GM19035 (cell line): ENCODE measurements at regions not wholly inside any gene's neighbourhood (a gene's known extent, or its start where the extent isn't known, plus 50 kb on each side); places are given as distances from the start of the nearest gene placed in this dataset.
"Not testable (repeated sequence)": the region's sequence is repeated elsewhere in the genome, so short reads cannot be mapped to it uniquely, and the experiment has no call there.

Experiments used
- ATAC-seq: cut with Tn5 transposase; IDR thresholded peaks from one replicate; pipeline ENCODE4 v1.9.1; 2021; ENCODE audit not compliant: unreplicated experiment

GRCh38 chr3:147333098-147333497 is 73.2 kb downstream of the ZIC4 start:
- ATAC-seq: no peak

DNA sequence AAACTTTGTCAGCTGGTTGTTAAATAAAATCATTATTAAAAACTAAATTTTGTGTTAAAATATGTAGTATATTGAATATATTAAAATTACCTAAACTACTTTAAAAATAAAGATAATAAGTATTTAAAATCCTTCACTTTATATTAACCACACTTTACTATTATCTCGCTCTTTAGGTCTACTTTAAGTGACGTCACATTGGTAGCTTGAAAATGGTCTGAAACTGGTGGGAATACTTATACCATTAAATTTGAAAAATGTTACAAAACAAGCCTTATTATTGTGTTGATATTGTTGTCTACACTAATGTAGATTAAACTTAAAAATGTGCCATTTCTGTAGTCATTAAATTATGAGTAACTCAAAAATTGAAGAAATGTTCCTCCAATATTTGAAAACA is 77.6 kb downstream of the ZIC4 start:
- ATAC-seq: no peak

- ATAC-seq: no peak
Observed at GRCh38 chr3:147324356-147324755, 82.0 kb downstream of the ZIC4 start.

- ATAC-seq: no peak
Observed at GRCh38 chr3:147318900-147319299, 87.4 kb downstream of the ZIC4 start.

DNA sequence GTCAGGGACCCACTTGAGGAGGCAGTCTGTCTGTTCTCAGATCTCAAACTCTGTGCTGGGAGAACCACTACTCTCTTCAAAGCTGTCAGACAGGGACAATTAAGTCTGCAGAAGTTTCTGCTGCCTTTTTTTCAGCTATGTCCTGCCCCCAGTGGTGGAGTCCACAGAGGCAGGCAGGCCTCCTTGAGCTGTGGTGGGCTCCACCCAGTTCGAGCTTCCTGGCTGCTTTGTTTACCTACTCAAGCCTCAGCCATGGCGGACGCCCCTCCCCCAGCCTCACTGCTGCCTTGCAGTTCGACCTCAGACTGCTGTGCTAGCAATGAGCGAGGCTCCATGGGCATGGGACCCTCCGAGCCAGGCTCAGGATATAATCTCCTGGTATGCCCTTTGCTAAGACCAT is 89.3 kb downstream of the ZIC4 start:
- ATAC-seq: not testable (repeated sequence)

DNA sequence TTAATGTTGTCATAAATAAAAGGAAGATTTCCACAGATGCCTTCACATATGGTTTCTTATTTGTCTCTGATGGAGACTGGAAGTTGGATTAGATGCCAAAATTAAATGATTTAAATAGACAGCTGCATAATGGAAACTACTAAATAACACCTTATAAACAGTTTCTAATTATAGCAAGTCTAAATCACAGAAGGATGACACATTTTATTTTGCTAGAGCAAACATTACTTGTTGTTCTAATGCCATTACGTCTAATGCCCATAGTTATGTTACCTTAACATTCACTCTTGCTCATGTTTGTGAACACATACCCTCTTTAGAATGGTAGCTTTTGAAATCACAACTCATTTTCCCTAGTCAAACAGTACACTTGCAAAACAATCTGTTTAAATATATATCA is 92.8 kb downstream of the ZIC4 start:
- no peak for ATAC-seq

GRCh38 chr3:147312786-147313280 is 93.5 kb downstream of the ZIC4 start:
- ATAC-seq: no peak

DNA sequence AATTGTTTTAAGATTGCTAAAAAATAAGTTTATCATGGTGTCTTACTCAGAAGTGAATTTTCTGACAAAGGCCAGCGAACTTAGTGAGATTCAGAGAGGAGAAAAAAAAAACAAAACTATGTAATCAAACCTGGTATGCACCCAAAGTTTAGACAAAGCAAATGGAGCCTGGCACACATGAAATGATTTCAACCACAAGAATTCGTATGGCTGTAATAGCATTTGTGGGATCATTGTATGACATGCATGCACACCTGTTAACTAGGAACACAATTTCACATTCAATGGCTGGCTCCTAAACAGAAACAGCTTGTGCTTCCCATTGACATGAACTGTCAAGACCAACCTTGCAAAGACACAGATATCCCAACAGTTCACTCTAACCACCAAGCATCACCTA is 94.6 kb downstream of the ZIC4 start:
- ATAC-seq: no peak

DNA sequence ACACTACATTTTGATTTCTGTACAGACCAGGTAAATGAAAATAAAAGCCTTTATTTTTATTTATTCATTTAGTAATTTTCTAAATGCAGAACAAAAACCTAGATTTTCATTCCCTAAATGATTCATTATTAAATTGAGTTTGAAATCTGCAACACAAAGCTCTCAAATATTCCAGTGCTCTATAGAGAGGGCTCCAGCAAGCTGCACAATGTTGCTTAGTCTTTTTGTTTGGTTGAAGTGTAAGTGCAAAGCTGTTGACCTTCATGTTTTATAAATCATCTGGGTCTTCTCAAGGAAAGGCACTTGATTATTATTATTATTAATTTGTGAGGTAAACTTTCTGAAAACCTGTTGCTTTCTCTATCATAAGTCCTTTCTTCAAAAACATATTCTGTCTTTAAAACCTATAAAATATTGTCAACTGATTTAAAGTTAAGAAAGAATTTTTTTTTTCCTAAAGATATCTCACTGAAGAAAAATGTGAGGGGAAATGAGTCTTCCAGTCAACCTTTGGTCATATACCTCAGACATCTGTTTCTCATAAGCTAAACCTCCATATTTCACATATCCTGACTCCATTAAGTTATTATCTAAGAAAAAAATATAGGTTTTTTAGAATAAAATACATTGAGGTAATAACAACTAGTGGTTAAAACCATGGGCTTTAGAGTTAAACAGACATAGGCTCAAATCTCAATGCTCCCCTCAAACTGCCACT is 100.7 kb downstream of the ZIC4 start:
- ATAC-seq: no peak

GRCh38 chr3:147304756-147305155 is 101.6 kb downstream of the ZIC4 start:
- ATAC-seq: no peak

- ATAC-seq: no peak
Observed at GRCh38 chr3:147301781-147302180, 104.6 kb downstream of the ZIC4 start.

GRCh38 chr3:147299656-147300055 is 106.7 kb downstream of the ZIC4 start:
- no peak for ATAC-seq

DNA sequence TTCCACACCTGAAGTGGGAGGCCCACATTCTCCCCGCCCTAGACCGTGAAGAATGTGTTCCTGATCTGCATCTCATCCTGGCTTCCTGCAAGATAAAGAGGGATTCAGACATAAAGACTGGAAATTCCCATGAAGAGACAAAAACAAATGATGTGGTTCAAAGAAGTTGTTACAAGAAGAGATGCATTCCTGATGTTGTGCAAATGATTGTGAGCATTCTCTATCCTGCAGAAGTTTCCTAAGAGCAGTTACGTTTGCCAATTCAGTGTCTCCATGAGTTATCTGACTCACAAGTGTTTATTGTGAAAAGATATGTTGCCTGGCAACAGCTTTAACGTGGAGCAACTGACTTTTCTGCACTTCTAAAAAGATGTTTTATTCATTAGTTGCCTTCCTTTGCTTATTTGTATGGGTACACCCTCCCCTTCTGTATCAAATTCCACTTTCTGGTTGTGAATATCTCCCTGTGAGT is 107.8 kb downstream of the ZIC4 start:
- no peak for ATAC-seq

DNA sequence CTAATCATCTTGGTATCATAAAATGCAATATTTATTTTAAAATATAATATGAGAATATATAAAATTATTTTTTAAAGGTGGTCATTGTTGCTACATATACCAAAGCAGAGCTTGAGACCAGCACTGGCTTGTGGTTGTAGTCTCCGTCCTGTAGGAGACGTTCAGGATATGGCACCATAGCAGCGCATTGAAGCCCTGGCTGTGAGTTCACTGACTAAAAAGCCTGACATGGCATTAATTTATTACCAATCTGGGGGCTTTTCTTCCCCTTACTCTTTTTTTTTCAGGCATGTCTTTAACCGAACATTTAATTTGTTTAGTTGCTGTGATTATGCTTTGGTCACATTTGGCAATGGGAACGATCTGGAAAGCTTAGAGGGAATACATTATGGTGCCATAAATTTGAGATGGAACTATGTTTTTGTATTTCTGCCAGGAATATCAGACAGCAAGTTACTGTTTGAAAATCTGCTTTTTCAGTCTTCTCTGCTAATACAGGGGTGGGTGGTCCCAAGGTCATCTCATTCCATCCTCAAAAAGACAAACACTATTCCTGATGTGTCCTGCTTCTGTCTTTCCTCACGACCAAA is 108.5 kb downstream of the ZIC4 start:
- no peak for ATAC-seq

- ATAC-seq: not testable (repeated sequence)
Observed at GRCh38 chr3:147287370-147287769, 119.0 kb downstream of the ZIC4 start.

DNA sequence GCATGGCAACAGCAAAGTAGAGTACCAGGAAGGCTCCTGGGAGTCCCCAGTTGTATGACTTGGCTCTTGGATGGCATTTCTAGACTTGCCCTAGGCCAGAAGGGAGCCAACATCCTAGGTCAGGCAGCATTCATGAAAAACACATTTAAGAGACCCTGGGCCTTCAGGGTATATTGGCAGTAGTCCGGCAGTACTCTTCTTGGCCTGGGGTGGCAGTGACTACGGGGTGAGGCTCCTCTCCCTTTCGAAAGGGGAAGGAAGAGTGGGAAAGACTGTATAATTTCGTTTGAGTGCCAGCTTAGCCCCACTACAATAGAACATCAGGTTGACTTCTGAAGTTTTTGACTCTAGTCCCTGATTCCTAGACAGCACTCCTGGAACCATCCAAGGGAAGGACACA is 136.4 kb downstream of the ZIC4 start:
- no peak for ATAC-seq

DNA sequence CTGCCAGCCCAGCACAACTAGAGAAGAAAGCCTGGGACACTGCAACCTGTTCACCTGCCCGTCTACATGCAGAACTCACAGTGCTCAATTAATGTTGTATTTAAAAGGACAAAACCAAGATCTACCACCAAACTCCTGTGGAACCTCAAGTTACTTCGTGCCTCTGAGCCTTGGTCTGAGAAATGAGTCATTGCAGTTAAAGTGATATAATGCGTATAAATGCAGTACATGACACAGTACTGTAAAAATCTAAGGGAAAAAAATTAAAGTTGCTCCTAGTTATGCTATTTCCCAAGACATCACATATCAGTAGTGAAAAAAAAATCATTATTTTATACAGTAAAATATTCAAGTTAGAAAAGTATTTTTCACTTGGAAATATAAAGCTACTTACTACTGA is 138.9 kb downstream of the ZIC4 start:
- ATAC-seq: no peak

GRCh38 chr3:147257944-147258343 is 148.4 kb downstream of the ZIC4 start:
- ATAC-seq: no peak

DNA sequence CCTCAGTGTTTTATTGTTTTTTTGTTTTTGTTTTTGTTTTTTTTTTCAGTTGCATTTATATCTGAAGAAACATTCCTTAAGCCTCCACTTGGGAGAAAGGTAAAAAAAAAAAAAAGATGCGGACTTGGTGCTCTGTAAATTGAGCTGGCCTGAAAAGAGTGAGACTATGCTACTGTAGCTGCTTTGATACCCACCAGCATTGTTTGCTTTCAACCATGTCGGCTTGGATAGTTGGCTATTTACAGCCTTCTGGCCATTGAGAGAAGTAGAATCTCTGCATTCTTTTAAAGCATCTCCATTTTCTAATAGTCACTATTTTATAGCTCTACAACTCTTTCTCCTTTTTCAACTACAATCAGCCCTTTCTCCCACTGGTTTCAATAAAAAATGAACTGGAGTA is 149.6 kb downstream of the ZIC4 start:
- ATAC-seq: no peak

GRCh38 chr3:147246906-147247305 is 159.4 kb downstream of the ZIC4 start:
- no peak for ATAC-seq

- not testable (repeated sequence) for ATAC-seq
Observed at GRCh38 chr3:147245638-147246037, 160.7 kb downstream of the ZIC4 start.

DNA sequence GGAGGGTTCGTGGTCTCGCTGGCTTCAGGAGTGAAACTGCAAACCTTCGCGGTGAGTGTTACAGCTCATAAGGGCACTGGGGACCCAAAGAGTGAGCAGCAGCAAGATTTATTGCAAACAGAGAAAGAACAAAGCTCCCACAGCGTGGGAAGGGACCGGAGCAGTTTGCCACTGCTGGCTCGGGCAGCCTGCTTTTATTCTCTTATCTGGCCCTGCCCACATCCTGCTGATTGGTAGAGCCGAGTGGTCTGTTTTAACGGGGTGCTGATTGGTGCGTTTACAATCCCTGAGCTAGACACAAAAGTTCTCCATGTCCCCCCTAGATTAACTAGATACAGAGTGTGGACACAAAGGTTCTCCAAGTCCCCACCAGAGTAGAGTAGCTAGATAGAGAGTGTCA is 161.3 kb downstream of the ZIC4 start:
- not testable (repeated sequence) for ATAC-seq

DNA sequence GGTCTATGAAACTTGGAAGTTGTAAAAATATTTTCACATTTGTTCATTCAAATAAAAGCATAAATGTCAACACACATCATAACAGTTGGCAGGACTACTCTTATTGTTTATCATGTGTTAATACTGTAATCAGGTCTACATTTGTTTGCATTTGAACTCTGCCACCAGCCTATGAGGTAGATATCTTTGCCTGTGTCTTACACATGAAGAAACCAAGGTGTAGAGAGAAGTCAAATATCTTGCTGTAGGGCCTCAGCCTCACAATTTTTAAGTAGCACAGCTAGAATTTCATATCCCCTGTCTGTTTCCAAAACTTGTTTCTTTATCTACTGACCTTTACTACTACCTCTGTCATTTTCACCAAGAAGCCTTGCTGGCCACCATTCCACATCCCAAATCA is 161.9 kb downstream of the ZIC4 start:
- no peak for ATAC-seq
